Superior temporal gyrus (tissue), 1 donor: ENCODE measurements at regions not wholly inside any gene's neighbourhood (a gene's known extent, or its start where the extent isn't known, plus 50 kb on each side); places are given as distances from the start of the nearest gene placed in this dataset.
"Not testable (repeated sequence)": the region's sequence is repeated elsewhere in the genome, so short reads cannot be mapped to it uniquely, and the experiment has no call there.

Experiments
- DNase-seq: peaks from one replicate; pipeline ENCODE4 v3.0.0-alpha.2; 2016; ENCODE audit errors: extremely low spot score

- no peak for DNase-seq
Observed at GRCh38 chr9:82894961-82895821, 167.8 kb downstream of the RASEF start.

GRCh38 chr9:82895822-82896110 lies 167.2 kb downstream of the RASEF start:
- DNase-seq: no peak

- DNase-seq: no peak
Observed at GRCh38 chr9:82903503-82903902, 159.4 kb downstream of the RASEF start.

- DNase-seq: no peak
Observed at GRCh38 chr9:82911996-82912395, 150.9 kb downstream of the RASEF start.

- no peak for DNase-seq
Observed at GRCh38 chr9:82912645-82913044, 150.3 kb downstream of the RASEF start.

- DNase-seq: not testable (repeated sequence)
Observed at GRCh38 chr9:82916238-82916637, 146.7 kb downstream of the RASEF start.

- no peak for DNase-seq
Observed at GRCh38 chr9:82920154-82920553, 142.8 kb downstream of the RASEF start.

GRCh38 chr9:82922686-82923085 lies 140.3 kb downstream of the RASEF start:
- no peak for DNase-seq

GRCh38 chr9:82923092-82923911 lies 139.6 kb downstream of the RASEF start:
- DNase-seq: no peak

GRCh38 chr9:82923912-82924605 lies 138.9 kb downstream of the RASEF start:
- DNase-seq: no peak
